ENCODE measurements at regions not wholly inside any gene's neighbourhood (a gene's known extent, or its start where the extent isn't known, plus 50 kb on each side); places are given as distances from the start of the nearest gene placed in this dataset.

DNA sequence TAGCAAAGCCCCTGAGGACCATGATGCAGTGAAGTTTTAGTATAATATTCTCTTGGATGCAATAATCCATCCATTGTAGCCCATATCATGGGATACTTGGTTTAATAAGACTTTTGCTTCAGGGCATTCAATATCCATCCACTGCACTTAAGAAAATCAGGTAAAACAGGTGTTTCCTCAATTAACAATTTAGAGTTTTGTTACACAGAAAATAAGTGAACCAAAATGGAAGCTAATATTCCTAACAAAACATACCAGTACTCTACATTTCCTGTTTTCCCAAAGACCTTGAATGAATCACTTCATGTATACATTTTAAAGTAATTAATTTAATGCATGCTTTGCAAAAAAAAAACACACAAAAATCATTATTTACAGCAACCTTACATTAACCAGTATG, 305.6 kb downstream of the NR2F1-AS1 start:
- Histone ChIP-seq H3K9me2 (ENCODE audit: low read depth, low read length) (no peaks in the 10 kb centered on the region), H3K4me3 (ENCODE audit: low read depth, low read length, poor library complexity, severe bottlenecking) (no peak overlapping the region), H3K4me2 (ENCODE audit: low read length) (no peak overlapping the region), H3K79me2 (ENCODE audit: insufficient read depth, low read length) (no peaks in the 10 kb centered on the region), H3K36me3 (ENCODE audit: insufficient read depth, low read length) (no peaks in the 10 kb centered on the region), H3F3A (ENCODE audit: insufficient read depth, low read length) (no peaks in the 10 kb centered on the region), H2AFZ (ENCODE audit: low read length) (no peak overlapping the region), H3K9ac (ENCODE audit: low read length) (no peak overlapping the region), H3K27ac (ENCODE audit: low read depth, low read length, poor library complexity, severe bottlenecking) (no peak overlapping the region), H4K20me1 (ENCODE audit: insufficient read depth, low read length) (no peaks in the 10 kb centered on the region), H3K9me3 (ENCODE audit: low read length) (no peaks in the 10 kb centered on the region), H3K27me3 (ENCODE audit: insufficient read depth, low read length) (no peaks in the 10 kb centered on the region), H3K4me1 (ENCODE audit: insufficient read depth, low read length, severe bottlenecking) (no peaks in the 10 kb centered on the region)
- TF ChIP-seq, protein P1, sequence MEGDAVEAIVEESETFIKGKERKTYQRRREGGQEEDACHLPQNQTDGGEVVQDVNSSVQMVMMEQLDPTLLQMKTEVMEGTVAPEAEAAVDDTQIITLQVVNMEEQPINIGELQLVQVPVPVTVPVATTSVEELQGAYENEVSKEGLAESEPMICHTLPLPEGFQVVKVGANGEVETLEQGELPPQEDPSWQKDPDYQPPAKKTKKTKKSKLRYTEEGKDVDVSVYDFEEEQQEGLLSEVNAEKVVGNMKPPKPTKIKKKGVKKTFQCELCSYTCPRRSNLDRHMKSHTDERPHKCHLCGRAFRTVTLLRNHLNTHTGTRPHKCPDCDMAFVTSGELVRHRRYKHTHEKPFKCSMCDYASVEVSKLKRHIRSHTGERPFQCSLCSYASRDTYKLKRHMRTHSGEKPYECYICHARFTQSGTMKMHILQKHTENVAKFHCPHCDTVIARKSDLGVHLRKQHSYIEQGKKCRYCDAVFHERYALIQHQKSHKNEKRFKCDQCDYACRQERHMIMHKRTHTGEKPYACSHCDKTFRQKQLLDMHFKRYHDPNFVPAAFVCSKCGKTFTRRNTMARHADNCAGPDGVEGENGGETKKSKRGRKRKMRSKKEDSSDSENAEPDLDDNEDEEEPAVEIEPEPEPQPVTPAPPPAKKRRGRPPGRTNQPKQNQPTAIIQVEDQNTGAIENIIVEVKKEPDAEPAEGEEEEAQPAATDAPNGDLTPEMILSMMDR (IDR thresholded peaks at IDR 0.05; ENCODE audit: low read length): no peak
- TF ChIP-seq EZH2 (IDR thresholded peaks at IDR 0.05; ENCODE audit: borderline replicate concordance, low read length): no peak

GRCh38 chr5:93274291-93274690, 306.7 kb downstream of the NR2F1-AS1 start:
- H3K27ac ChIP-seq (ENCODE audit: low read depth, low read length, poor library complexity, severe bottlenecking): no peak overlapping the region
- H2AFZ ChIP-seq (ENCODE audit: low read length): no peak overlapping the region
- TF ChIP-seq EZH2 (IDR thresholded peaks at IDR 0.05; ENCODE audit: borderline replicate concordance, low read length): no peak
- TF ChIP-seq, protein P1 (IDR thresholded peaks at IDR 0.05; ENCODE audit: low read length): no peak
- H3K9ac ChIP-seq (ENCODE audit: low read length): no peak overlapping the region
- no peaks in the 10 kb centered on the region for H4K20me1 ChIP-seq (ENCODE audit: insufficient read depth, low read length)
- no peaks in the 10 kb centered on the region for H3K9me2 ChIP-seq (ENCODE audit: low read depth, low read length)
- H3K79me2 ChIP-seq (ENCODE audit: insufficient read depth, low read length): no peaks in the 10 kb centered on the region
- H3K36me3 ChIP-seq (ENCODE audit: insufficient read depth, low read length): no peaks in the 10 kb centered on the region
- no peaks in the 10 kb centered on the region for H3K9me3 ChIP-seq (ENCODE audit: low read length)
- H3K4me3 ChIP-seq (ENCODE audit: low read depth, low read length, poor library complexity, severe bottlenecking): no peak overlapping the region
- H3K27me3 ChIP-seq (ENCODE audit: insufficient read depth, low read length): no peaks in the 10 kb centered on the region
- no peak overlapping the region for H3K4me2 ChIP-seq (ENCODE audit: low read length)
- H3K4me1 ChIP-seq (ENCODE audit: insufficient read depth, low read length, severe bottlenecking): no peaks in the 10 kb centered on the region
- H3F3A ChIP-seq (ENCODE audit: insufficient read depth, low read length): no peaks in the 10 kb centered on the region

DNA sequence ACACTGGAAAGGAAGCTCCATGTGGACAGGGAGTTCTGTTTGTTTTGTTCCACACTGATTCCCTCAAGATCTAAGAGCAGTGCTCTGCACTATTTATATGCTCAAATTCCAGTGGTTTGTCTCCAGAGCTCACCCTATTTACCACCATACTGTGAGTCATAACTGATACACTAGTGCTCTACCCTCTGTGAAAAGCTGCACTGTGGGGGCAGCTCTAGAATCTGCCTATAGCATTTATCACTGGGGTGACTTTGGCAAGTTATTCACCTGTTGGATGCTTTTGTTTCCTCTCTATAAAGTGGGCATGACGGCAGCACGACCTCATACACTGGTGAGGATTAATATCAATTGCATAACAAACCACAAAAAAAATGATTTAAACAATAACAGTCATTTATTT, 307.8 kb downstream of the NR2F1-AS1 start:
- Histone ChIP-seq H3K9ac (ENCODE audit: low read length) (no peak overlapping the region), H3K27me3 (ENCODE audit: insufficient read depth, low read length) (no peaks in the 10 kb centered on the region), H3K79me2 (ENCODE audit: insufficient read depth, low read length) (no peaks in the 10 kb centered on the region), H3K4me2 (ENCODE audit: low read length) (no peak overlapping the region), H3K4me3 (ENCODE audit: low read depth, low read length, poor library complexity, severe bottlenecking) (no peak overlapping the region), H4K20me1 (ENCODE audit: insufficient read depth, low read length) (no peaks in the 10 kb centered on the region), H2AFZ (ENCODE audit: low read length) (no peak overlapping the region), H3K27ac (ENCODE audit: low read depth, low read length, poor library complexity, severe bottlenecking) (no peak overlapping the region), H3K9me2 (ENCODE audit: low read depth, low read length) (no peaks in the 10 kb centered on the region), H3F3A (ENCODE audit: insufficient read depth, low read length) (no peaks in the 10 kb centered on the region), H3K36me3 (ENCODE audit: insufficient read depth, low read length) (no peaks in the 10 kb centered on the region), H3K9me3 (ENCODE audit: low read length) (no peaks in the 10 kb centered on the region), H3K4me1 (ENCODE audit: insufficient read depth, low read length, severe bottlenecking) (no peaks in the 10 kb centered on the region)
- TF ChIP-seq, protein P1 (IDR thresholded peaks at IDR 0.05; ENCODE audit: low read length): no peak
- no peak for TF ChIP-seq EZH2 (IDR thresholded peaks at IDR 0.05; ENCODE audit: borderline replicate concordance, low read length)

All from OCI-LY1 (cell line).